Endothelial cell of umbilical vein (primary cell): ENCODE measurements at regions not wholly inside any gene's neighbourhood (a gene's known extent, or its start where the extent isn't known, plus 50 kb on each side); places are given as distances from the start of the nearest gene placed in this dataset.

ENCODE experiments used
- BruUV-seq: library from RNA; stranded (reverse); fragments of 400-500 nt; replicated peaks from 2 replicates; lab custom pipeline; 2021; lab: Mats Ljungman, UMichigan
- CTCF ChIA-PET: fragments of 300-600, 350-600 bp; sonication (Branson Sonifier 250); formaldehyde crosslinking; loops from one replicate; lab custom pipeline; 2021; ENCODE audit warnings: antibody characterized with exemption, inconsistent platforms; lab: Charles Lee
- POLR2A ChIA-PET: fragments of 300-600, 350-600 bp; sonication (Branson Sonifier 250); formaldehyde crosslinking; loops from one replicate; lab custom pipeline; 2021; ENCODE audit warnings: antibody characterized with exemption, inconsistent platforms; lab: Charles Lee
- DNase-seq: peaks from one replicate; pipeline ENCODE4 v3.0.0-alpha.2; 2011; ENCODE audit warnings: low read depth, low spot score
- FAIRE-seq: peaks from 2 replicates; lab custom pipeline; 2011; peaks lifted over from hg19 to GRCh38; lab: Jason Lieb, UNC
- H2AFZ ChIP-seq: 2 replicates; pipeline ENCODE4 v1.6.0; 2012; ENCODE audit warnings: low read depth, low read length, control low read depth, inconsistent platforms
- H3K27ac ChIP-seq: 2 replicates; pipeline ENCODE4 v1.5.1; 2011; ENCODE audit warnings: low read depth, mild to moderate bottlenecking, control low read depth, low read length, moderate library complexity; ENCODE audit not compliant: insufficient read depth
- H3K27me3 ChIP-seq, 2 experiments: 2 replicates each; pipeline versions ENCODE4 v1.6.0 to v1.6.1; 2011; ENCODE audit warnings: low read length in 2 of 2, mixed read lengths in 1 of 2; ENCODE audit not compliant: control insufficient read depth in 2 of 2, insufficient read depth in 2 of 2
- H3K36me3 ChIP-seq, 2 experiments: 2 replicates in 1 of 2; 3 replicates in 1 of 2; pipeline ENCODE4 v1.5.1; 2011; ENCODE audit warnings: low read length in 2 of 2, mild to moderate bottlenecking in 1 of 2, moderate library complexity in 1 of 2; ENCODE audit not compliant: control insufficient read depth in 2 of 2, insufficient read depth in 2 of 2; ENCODE audit errors: extremely low read depth in 1 of 2
- H3K4me1 ChIP-seq: 3 replicates; pipeline ENCODE4 v1.5.1; 2011; ENCODE audit warnings: mild to moderate bottlenecking, low read length; ENCODE audit not compliant: control insufficient read depth, insufficient read depth; ENCODE audit errors: extremely low read depth
- H3K4me2 ChIP-seq: 2 replicates; pipeline ENCODE4 v1.6.1; 2011; ENCODE audit warnings: low read length, control low read depth, mixed read lengths; ENCODE audit not compliant: insufficient read depth
- H3K4me3 ChIP-seq, 3 experiments: fragments of 200-600 bp in 1 of 3; sonication (generic), shearing (Covaris generic) in 1 of 3; replicated peaks in 1 of 3; 2 replicates each; pipeline ENCODE4 v1.5.1; 2011 to 2016; ENCODE audit warnings: control low read depth in 3 of 3, low read length in 3 of 3, mild to moderate bottlenecking in 2 of 3, inconsistent platforms in 1 of 3, low read depth in 1 of 3, moderate library complexity in 1 of 3; ENCODE audit not compliant: insufficient read depth in 1 of 3
- H3K79me2 ChIP-seq: 2 replicates; pipeline ENCODE4 v1.6.0; 2012; ENCODE audit warnings: low read length, inconsistent platforms; ENCODE audit not compliant: control insufficient read depth, insufficient read depth
- H3K9ac ChIP-seq: replicated peaks from 2 replicates; pipeline ENCODE3; 2011; ENCODE audit warnings: low read length, control low read depth; ENCODE audit not compliant: insufficient read depth; ENCODE audit errors: extremely low read depth
- H3K9me1 ChIP-seq: replicated peaks from 3 replicates; pipeline ENCODE4 v1.6.0; 2011; ENCODE audit warnings: mild to moderate bottlenecking, low read length; ENCODE audit not compliant: control insufficient read depth, insufficient read depth; ENCODE audit errors: extremely low read depth
- H3K9me3 ChIP-seq: replicated peaks from 2 replicates; pipeline ENCODE4 v1.5.1; 2012; ENCODE audit warnings: low read length, inconsistent platforms; ENCODE audit not compliant: control insufficient read depth, insufficient read depth
- H4K20me1 ChIP-seq: replicated peaks from 2 replicates; pipeline ENCODE3; 2011; ENCODE audit warnings: mild to moderate bottlenecking, low read length; ENCODE audit not compliant: control insufficient read depth, insufficient read depth; ENCODE audit errors: extremely low read depth
- CTCF ChIP-seq, 2 donors: IDR thresholded peaks; 1 replicate in 1 of 2; 2 replicates in 1 of 2; pipeline ENCODE4 v1.5.1; 2011; ENCODE audit warnings: low read length in 2 of 2, mild to moderate bottlenecking in 2 of 2, moderate library complexity in 2 of 2, control low read depth in 1 of 2, inconsistent platforms in 1 of 2, low read depth in 1 of 2; ENCODE audit not compliant: insufficient read depth in 1 of 2; ENCODE audit errors: extremely low read depth in 1 of 2
- EZH2 ChIP-seq: IDR thresholded peaks from 2 replicates; pipeline ENCODE4 v1.6.1; 2012; ENCODE audit warnings: borderline replicate concordance, low read depth, mild to moderate bottlenecking, moderate library complexity, low read length, inconsistent platforms; ENCODE audit not compliant: severe bottlenecking
- FOS ChIP-seq: IDR thresholded peaks from 2 replicates; pipeline ENCODE4 v1.6.1; 2011; ENCODE audit warnings: mild to moderate bottlenecking, low read length, moderate library complexity, borderline replicate concordance; ENCODE audit not compliant: insufficient read depth
- GATA2 ChIP-seq: IDR thresholded peaks from 2 replicates; pipeline ENCODE4 v1.7.0; 2011; ENCODE audit warnings: low read depth, mild to moderate bottlenecking, moderate library complexity, mixed read lengths, low read length; ENCODE audit not compliant: insufficient read length, insufficient read depth
- JUN ChIP-seq: IDR thresholded peaks from 2 replicates; pipeline ENCODE4 v1.6.1; 2011; ENCODE audit warnings: borderline replicate concordance, low read depth; ENCODE audit not compliant: insufficient read length, insufficient read depth
- MYC ChIP-seq: IDR thresholded peaks from one replicate; pipeline ENCODE4 v1.6.1; 2011; ENCODE audit warnings: mild to moderate bottlenecking, low read depth, low read length
- POLR2A ChIP-seq: IDR thresholded peaks from 2 replicates; pipeline ENCODE4 v1.6.1; 2012; ENCODE audit warnings: low read depth, mild to moderate bottlenecking, control low read depth, low read length
- POLR2AphosphoS5 ChIP-seq: IDR thresholded peaks from 2 replicates; pipeline ENCODE4 v1.6.1; 2012; ENCODE audit warnings: low read depth, mild to moderate bottlenecking, control low read depth, low read length, moderate library complexity; ENCODE audit not compliant: insufficient read depth
- dilution Hi-C: fragments of 300-500 bp; cut with MboI; formaldehyde crosslinking; loops from one replicate; pipeline ENCODE4 v1.15.0; 2019; ENCODE audit warnings: low sequenced_read_pairs; ENCODE audit not compliant: extremely low pct_ligation_motif_present
- intact Hi-C: fragments of 100-400 bp; cut with micrococcal nuclease; formaldehyde crosslinking; loops from one replicate; pipeline ENCODE4 v1.10.0; 2022
- TF ChIP-seq, protein P1 (sequence below): IDR thresholded peaks from 2 replicates; pipeline ENCODE4 v1.6.1; 2011; ENCODE audit not compliant: insufficient read depth, insufficient read length

GRCh38 chr4:184892999-184893398, 67.2 kb upstream of the ACSL1 start:
- H3K9ac ChIP-seq = no peak overlapping the region
- DNase-seq = no peak
- no peaks in the 10 kb centered on the region for H3K36me3 ChIP-seq
- no peaks in the 10 kb centered on the region for H3K79me2 ChIP-seq
- H3K4me2 ChIP-seq = no peak overlapping the region
- no peak overlapping the region for H2AFZ ChIP-seq
- no peaks in the 10 kb centered on the region for H4K20me1 ChIP-seq
- dilution Hi-C loops = no loop called here
- H3K4me1 ChIP-seq = no peaks in the 10 kb centered on the region
- no peaks in the 10 kb centered on the region for H3K9me3 ChIP-seq
- no peak for FAIRE-seq
- TF ChIP-seq MYC = no peak
- TF ChIP-seq, protein P1, sequence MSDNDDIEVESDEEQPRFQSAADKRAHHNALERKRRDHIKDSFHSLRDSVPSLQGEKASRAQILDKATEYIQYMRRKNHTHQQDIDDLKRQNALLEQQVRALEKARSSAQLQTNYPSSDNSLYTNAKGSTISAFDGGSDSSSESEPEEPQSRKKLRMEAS = no peak
- no peak for TF ChIP-seq CTCF (IDR thresholded peaks at IDR 0.05; ENCODE audit: extremely low read depth in 1 of 2, insufficient read depth in 1 of 2, low read depth in 1 of 2, low read length in 2 of 2)
- no peak for TF ChIP-seq FOS
- TF ChIP-seq GATA2 = no peak
- no peak for TF ChIP-seq JUN
- TF ChIP-seq POLR2AphosphoS5 = no peak
- no peak for TF ChIP-seq POLR2A
- TF ChIP-seq EZH2 = no peak
- ChIA-PET CTCF (interaction anchor here (1.6 to 2.1 kb wide), 2 partner anchors 11 to 148 kb away, joined by 4 to 10 read pairs; no protein-coding TSS in a partner anchor), POLR2A (no interaction called here)
- H3K27ac ChIP-seq = no peak overlapping the region
- no TSS peak for BruUV-seq
- H3K9me1 ChIP-seq = no peaks in the 10 kb centered on the region
- intact Hi-C loops = no loop called here
- no peak overlapping the region for H3K4me3 ChIP-seq
- no peaks in the 10 kb centered on the region for H3K27me3 ChIP-seq
